ENCODE measurements at regions not wholly inside any gene's neighbourhood (a gene's known extent, or its start where the extent isn't known, plus 50 kb on each side); places are given as distances from the start of the nearest gene placed in this dataset.

DNA sequence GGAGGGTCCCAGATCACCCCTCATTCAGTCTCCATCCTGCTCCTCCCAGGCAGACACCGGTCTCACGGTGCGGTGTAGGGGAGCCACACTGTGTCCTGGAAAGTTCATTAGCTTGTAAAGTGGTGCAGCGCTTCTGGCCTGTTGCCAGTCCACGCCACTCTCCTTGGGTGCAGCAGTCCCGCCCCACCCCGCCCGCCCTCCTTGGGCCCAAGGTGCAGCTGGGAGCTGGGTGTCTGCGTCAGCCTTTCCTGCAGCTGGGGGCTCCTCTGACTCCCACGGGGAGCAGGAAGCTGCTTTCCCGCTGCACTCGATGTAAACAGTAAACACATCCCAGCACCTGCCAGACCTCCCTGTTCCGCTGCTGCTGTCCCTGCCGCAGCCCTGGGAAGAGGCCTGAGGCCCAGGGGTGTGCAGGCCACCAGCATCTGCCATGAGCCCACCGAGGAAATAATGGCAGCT is 53.8 kb upstream of the ASB18 start:
- peak; percentile 32 for DNase-seq (ENCODE audit: low spot score)

DNA sequence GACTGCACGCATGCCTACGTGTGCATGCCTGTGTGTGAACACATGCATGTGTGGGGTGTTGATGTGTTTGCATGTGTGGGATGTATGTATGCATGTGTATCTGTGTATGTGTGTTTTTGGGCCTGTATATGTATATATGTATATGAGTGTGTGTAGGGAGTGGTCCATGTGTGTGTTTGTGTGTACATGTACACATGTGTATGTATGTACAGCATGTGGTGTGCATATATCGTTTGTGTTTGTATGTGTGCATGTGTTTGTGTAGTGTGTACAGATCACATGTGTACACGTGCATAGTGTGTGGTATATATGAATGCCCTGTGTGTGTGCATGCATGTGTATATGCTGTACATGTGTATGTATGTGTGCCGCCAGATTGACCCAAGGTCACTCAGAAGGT is 54.2 kb upstream of the ASB18 start:
- no peak for DNase-seq (ENCODE audit: low spot score)

DNA sequence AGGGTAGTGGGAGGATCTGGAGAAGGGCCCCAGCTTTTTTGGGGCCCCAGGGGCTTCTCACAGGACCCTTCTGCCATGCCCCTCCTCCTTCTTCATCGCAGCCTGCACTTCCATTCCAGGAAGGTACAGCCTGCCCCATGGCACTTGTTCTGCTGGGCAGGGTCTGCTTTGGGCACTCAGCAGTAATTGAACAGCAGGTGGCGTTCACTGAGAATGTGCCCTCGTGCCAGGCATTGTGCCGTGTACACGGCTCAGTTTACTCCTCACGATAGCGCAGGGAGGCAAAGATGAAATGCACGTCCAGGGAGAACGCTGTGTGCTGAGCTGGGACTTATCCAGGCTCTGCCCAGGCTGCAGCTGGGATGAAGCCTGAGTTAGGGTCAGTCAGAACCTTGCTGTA is 54.8 kb upstream of the ASB18 start:
- DNase-seq (ENCODE audit: low spot score), result no peak

DNA sequence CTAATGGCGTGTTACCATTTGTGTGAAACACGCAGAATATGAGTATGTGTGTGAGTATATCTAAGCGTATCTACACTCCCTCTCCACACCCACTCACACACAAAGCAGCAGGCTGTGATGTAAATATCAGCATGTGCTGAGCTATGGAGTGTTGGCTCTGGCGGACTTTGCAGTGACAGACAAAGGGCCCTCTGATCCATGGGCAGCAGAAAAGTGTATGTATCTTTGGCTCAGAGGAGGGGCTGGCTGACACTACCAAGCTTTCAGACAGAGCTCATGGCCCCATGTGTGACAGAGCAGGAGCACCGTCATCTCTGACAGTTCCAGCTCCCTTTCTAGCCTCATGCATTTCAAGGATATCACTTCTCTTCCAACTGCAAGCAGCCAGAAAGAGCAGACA is 57.2 kb upstream of the ASB18 start:
- no peak for DNase-seq (ENCODE audit: low spot score)

DNA sequence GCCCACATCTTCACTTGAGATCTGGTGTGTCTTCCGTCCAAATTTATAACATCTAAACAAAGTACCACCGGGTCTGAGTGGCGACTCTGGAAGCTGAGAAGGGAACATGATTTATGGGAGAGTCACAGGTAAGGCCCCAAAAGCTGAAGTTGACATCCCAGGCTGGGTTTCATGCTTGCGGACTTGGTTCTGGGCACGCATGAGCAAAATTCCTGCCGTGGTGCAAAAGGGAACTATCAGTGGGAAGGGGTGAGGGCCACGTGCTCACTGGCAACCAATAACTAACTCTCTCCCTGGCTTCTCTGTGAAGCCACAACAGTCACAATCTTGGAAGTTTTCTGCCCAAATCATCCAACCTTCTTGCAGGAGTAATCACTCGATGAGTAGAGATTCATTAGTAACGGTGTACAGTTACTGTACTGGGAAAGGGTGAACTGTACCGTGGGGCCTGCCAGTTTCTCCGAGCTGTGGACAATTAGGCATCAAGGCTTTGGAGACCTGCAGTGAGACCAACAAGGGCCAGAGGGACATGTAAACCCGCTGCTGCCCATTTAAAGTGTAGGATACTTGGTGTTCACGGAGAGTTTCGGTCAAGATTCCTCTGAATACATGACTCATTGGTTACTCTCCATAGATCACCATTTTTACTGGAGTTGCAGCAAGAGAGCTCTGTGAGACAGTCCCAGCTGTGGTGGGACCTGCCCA is 69.4 kb upstream of the ASB18 start:
- no peak for DNase-seq (ENCODE audit: low spot score)

DNA sequence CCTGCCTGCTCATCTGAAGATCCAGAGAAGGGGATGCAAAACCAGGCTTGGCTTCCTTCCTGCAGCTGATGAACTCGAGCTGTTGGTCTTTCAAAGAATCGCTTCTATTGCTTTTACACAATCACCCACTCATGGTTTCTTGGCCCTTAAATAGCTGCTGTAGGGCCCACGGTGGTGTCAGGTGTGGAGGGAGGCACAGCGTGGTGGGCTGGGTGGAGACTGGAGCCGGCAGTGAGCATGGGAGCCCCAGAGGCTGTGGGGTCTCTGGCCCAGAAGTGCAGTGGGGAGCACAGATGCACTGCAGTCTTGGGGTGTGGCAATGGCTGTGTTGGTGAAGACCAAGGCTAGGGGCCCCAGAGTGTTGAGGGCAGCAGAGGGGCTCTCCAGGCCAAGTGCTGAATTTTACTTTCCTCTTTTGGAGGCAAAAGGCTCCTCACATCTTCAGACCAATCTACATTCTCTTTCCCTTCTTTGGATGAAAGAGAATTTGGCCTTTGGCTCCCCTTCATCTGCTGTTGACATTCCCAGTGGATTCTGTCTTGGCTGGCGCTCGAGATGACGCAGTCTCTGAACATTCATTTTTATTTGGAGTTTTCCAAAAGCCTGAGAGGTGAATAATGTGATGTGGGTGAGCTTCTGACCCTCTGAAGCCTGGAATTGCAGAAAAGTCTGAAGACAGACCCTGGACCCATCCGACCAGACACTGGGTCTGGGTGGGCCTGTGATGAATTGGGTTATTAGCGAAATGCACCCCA is 70.1 kb upstream of the ASB18 start:
- DNase-seq (ENCODE audit: low spot score), result no peak

DNA sequence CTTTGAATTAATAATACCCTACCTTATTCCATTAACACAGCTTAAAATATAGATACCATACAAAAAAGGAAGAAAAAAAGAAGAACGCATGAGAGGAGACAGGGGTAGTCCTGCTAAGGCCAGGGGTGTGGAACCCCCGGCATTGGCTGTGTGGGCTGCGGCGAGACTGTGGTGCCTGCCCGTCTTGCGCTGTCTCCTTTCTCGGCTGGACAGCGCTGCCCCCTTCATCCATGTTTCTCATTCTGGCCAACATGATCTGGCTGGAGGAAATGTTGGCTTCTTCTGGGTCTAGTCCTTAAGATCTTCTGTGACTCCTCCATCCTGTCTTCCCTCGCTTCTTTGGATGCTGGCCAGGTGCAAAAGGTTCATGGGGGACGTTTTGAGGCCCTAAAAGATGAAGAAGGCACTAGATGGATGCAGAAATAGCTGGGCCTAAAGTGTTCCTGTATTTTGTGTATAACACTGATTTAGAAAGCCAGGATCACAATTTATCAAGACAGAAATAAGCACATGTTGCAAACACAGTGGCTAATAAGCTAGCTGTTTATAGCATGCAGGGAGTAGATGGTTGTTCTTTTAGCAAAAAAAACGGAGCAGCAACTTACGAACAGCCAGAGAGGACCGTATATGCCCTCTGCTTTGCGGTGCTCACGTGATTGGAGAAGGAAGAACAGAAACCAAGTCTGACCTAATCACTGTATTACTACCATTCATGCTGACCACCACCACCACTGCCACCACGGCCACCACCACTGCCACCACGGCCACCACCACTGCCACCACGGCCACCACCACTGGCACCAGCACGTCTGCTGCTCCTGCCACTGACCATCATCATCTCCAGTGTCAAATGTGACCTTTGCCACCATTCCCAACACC is 71.7 kb upstream of the ASB18 start:
- no peak for DNase-seq (ENCODE audit: low spot score)

DNA sequence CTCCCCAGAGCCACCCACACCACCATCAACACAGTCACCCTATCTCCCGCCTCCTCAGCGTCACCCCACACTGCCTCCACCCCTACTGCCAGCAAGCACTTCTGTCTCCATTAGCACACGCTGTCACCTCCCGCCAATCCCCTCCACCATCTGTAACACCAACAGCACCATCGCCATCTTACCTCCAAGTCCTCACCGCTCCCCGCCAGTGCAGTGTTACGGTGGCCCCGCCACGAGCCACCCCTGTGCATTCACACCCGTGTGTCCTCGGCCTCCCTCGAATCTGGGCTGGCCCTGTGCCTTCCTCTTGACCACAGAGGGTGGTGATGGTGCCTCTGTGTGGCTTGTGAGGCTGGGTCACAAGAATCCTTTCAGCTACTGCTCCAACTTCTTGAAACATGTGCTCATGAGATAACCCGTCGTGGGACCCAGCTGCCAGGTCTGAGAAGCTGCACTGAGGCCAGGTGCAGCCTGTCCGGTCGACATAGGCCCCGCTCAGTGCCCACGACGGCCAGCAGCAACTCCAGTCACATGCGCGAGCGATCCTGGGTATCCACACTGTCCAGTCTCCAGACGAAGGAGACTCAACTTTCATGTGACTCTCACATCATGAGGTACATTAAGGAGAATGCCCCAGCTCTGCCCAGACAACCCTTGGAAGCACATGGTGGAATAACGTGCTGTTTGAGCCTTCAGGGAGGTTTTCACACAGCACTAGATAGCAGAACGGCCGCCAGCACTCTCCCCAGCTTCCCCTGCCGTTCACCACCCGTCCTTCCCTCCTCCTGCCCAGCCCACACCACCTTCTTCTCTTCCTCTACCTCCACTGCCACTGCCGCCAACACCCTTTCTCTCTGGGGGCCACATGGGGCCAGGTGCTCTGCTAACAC is 72.6 kb upstream of the ASB18 start:
- no peak for DNase-seq (ENCODE audit: low spot score)

DNA sequence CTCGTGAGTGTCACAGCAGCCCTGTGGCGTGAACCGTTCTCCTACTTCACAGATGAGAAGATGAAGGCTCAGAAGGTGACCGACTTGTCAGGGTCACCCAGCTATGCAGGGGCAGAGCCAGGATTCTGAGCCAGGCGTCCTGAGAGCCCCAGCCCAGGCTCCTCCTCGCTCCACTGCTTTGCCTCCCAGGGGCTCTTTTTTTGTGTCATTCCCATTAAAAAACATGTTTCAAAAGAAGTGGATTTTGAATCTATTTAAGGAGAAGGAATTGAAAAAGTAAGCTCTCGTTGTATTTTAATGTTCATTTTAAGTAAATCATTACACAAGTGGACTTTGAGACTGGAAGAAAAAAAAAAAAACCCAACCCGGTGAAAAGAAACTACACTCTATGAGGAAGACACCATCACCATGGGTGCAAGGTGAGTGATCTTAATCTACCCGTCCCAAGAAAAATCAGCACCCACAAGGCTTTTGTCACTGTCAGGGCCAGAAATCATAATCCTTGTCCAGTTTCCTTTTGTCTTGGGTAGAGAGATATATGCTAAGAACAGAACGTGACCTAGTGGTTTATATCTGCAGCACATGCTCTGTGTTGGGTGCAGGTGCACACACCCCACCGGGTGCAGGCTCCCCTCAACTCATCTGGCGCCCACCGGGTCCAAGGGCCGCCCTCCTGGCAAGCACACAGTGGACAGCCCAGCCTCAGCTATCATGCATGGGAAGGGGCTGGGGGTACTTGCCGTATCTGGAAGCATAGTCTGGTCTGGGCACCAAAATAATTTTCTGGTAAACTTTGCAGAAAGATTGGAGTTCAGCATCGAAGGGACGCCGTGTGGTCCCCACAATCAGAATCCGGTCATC is 73.5 kb upstream of the ASB18 start:
- no peak for DNase-seq (ENCODE audit: low spot score)

DNA sequence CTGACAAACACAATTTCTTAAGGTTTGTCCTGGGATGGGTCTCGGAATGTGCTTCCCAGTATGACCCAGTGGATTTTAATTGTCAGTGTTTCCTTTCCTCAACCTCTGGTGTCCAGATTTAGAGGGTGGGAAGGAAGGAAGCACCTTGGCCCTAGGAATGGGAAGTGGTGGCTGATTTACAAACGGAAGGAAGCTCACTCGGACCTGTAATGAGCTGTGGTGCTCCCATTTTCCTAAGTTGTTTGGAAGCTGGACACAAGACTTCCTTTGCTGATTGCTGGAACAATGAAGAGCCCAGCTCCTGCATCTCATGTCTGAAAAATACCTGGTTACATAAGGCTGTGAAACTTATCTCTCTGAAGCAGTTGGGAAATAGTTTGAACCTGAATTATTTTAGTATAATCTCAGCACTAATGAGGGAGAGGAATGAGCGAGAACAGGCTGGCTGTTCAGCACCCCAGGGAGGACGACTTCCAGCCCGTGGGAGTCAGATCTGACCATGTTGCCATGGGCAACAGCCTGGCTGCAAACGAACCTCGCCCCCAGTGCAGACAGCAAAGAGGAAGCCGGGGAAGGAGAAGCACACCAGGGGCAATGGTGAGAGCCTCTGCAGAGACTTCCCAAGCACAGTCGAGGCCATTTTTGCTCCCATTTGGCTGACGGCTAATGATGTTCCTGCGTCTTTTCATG is 74.4 kb upstream of the ASB18 start:
- no peak for DNase-seq (ENCODE audit: low spot score)

DNA sequence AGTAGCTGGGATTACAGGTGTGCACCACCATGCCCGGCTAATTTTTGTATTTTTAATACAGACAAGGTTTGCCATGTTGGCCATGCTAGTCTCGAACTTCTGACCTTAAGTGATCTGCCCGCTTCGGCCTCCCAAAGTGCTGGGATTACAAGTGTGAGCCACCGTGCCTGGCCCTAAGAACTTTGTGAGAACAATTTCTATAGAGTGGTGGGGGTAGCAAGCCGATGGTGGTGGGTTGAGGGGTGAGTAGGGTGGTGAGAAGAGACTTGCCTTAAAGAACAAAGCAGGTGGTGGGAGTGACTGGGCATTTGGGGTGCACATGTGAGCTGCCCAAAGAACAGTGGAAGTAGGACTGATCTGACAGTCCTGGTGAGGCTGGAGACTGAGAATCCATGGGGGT is 76.0 kb upstream of the ASB18 start:
- peak; percentile 29 for DNase-seq (ENCODE audit: low spot score)

DNA sequence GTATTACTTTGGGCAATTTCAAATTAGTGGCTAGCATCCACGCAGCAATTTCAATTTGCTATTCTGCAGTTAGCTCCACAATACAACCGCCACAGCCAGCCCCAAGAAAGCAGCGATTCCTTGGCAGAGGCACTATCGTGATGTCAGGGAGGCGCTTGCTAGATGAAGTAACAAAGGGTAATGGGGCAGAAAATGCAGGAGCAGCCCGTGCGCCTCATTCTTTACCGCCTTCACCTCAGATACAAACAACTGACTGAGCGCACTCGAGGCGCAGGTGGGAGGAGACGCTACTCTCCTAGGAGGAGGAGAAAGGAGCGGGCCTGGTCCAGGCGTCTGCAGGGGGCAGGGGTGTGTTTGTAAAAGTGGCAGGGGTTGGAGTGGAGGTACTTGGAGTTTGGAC is 76.9 kb upstream of the ASB18 start:
- peak; percentile 39 for DNase-seq (ENCODE audit: low spot score)

DNA sequence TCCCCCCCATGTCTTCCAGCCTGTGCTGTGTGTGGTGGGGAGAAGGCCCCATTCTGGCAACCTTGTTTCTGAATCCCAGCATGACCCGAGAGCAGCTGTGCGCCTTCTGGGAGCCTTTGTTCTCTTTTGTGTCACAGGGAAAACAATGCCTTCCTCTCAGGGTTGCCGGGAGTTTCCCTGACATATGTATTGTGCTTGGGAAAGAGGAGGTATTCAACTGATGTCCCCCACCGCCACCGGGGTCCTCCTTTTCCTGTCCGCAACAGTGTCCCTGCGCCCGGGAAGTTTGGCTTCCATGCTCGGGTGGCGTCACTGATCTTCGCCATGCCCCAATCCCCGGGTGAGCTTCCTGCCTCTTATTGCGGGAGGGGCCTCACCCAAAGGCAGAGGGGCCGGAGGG is 77.5 kb upstream of the ASB18 start:
- DNase-seq (ENCODE audit: low spot score), result peak; percentile 38

DNA sequence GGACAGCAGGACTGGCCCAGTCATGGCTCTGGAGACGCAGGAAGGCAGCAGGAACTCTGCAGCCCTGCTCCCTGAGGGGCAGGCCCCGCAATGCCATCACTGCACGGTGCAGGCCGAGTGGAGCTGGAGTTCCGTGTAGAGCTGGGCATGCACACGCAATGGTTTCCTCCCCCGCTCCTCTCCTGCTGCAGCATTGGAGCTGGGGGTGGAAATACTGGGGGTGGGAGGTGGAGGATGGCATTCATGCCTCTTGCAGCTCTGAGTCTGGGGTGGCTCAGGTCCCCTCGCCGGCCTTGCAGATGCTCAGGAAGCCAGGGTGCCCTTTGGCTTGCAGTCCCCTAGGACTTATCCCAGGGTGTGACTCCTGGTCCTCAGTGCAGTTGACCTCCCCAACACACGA is 78.3 kb upstream of the ASB18 start:
- peak; percentile 40 for DNase-seq (ENCODE audit: low spot score)

DNA sequence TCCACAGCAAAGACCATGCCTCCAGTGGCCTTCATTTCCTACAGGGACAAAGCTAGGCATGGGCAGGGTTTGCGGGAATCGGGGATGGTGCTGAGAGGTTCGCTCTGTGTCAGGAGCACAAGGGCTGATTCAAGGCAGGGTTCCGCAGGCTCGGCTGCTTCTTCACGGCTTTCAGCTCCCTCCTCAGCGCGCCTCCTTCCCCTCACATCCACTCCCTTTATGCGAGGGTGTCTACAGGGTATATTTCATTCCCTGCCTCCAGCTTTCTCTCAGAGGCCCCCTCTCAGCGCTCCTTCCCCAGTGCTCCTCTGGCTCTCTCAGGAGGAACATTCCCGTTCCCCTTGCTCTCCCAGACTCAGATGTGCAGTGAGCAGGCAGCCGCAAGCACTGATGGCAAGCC is 78.7 kb upstream of the ASB18 start:
- DNase-seq (ENCODE audit: low spot score), result peak; percentile 35

DNA sequence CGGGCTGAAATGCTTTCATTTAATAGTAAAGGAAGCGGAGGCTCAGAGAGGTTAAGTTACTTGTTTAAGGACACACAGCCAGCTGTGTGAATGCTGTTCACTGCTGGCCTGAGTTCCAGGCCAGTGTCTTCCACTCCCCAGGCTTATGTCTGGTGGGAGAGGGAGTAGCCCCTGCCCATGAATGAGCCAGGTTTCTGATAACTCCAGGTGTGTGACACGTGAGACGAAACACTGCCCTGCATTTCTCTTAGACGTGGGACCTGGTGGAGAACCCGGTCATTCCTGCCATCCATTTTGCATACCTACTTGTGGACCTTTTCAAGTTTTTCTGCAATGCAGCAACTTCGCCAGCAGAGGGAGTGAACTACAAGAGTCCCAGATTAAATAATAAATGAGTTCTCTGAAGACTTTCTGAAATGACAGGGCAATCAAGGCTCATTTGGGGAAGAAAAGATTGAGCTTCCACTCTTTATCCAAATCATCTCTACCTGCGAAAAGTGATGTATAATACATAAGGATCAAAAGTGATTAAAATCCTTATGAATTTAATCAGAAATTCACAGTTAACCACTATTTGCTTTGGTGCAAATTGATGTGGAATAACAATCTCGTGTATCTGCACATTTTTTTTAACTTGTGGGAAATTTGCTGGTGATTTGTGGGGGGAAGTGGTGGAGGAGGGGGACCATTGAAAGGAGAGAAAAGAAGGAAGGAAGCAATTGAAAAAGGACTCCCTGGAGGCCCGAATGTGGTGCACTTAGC is 79.4 kb upstream of the ASB18 start:
- peak; percentile 62 for DNase-seq (ENCODE audit: low spot score)

DNA sequence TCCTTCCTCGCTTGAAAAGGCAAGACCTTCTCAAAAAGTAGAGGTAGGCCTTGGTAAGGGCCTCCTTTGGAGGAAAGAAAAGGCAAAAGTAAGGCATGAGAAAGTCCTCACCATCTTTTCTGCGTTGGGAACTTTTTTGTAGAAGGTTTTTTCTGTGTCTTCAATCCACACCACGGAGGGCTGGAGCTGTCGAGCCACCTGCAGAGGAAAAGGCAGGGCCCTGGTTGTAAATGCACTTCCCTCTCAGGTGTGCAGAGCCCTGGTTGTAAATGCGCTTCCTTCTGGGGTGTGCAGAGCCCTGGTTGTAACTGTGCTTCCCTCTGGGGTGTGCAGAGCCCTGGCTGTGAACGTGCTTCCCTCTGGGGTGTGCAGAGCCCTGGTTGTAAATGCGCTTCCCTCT is 80.2 kb upstream of the ASB18 start:
- peak; percentile 30 for DNase-seq (ENCODE audit: low spot score)

DNA sequence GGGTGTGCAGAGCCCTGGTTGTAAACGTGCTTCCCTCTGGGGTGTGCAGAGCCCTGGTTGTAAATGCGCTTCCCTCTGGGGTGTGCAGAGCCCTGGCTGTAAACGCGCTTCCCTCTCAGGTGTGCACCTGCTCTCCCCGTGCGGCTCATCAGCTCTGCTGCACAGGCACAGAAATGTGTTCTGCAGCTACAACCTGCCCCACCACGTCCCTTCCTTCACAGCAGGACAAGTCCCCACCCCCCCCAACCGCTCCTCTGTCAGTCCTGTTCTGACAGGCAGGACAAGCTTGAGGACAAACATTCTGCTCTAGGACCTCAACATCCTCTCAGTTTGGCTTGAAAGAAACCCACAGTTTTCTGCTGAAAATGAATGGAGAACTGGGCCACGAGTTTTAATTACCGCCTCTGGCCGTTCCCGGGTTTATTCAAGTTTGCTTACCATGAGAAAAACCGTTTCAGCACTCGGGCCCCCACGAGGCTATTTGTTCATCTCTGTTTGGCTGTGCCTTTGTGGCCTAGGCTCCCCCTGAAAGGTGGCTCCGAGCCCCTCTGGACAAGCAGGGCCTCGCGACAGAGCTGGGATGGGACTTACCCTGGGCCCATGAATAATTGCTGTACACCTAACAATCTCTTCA is 81.0 kb upstream of the ASB18 start:
- peak; percentile 45 for DNase-seq (ENCODE audit: low spot score)

DNA sequence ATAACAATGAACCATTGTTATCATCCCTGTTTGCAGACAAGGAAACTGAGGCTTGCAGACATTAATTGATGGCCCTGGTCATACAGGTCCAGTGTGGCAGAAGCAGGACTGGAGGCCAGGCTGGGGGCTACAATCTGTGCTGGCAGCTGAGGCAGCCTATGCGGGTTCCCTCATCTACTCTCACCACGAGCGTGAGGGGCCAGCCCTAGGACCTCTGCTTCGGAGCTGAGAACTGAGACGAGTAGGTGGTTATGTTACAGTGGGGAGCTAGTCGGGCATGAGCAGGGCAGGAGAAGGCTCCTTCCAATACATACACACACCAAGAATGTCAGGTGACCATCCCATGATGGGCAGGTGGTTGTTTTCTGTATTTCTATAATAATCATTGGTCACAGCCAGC is 82.2 kb upstream of the ASB18 start:
- DNase-seq (ENCODE audit: low spot score), result peak; percentile 32
